GM10266 (cell line): ENCODE measurements at regions not wholly inside any gene's neighbourhood (a gene's known extent, or its start where the extent isn't known, plus 50 kb on each side); places are given as distances from the start of the nearest gene placed in this dataset.

ENCODE experiments used
- DNase-seq: peaks from one replicate; pipeline ENCODE4 v3.0.0; 2012; ENCODE audit errors: extremely low spot score
- CTCF ChIP-seq: IDR thresholded peaks from 2 replicates; pipeline ENCODE4 v1.5.1; 2012; ENCODE audit warnings: mild to moderate bottlenecking, low read depth; ENCODE audit not compliant: control insufficient read depth, insufficient read depth; ENCODE audit errors: missing control alignments

- DNase-seq, result no peak
- TF ChIP-seq CTCF, result no peak
Observed at GRCh38 chr22:27413702-27414101, 387.9 kb downstream of the MN1 start.

- TF ChIP-seq CTCF, result no peak
- DNase-seq, result no peak
Observed at GRCh38 chr22:27416511-27417420, 384.8 kb downstream of the MN1 start.

- no peak for TF ChIP-seq CTCF
- no peak for DNase-seq
Observed at GRCh38 chr22:27417421-27417814, 384.1 kb downstream of the MN1 start.

- DNase-seq, result no peak
- TF ChIP-seq CTCF, result no peak
Observed at GRCh38 chr22:27418261-27418660, 383.3 kb downstream of the MN1 start.

GRCh38 chr22:27419473-27419872 lies 382.1 kb downstream of the MN1 start:
- no peak for DNase-seq
- TF ChIP-seq CTCF, result no peak

GRCh38 chr22:27420195-27420816 lies 381.2 kb downstream of the MN1 start:
- no peak for TF ChIP-seq CTCF
- DNase-seq, result no peak

GRCh38 chr22:27420817-27421361 lies 380.7 kb downstream of the MN1 start:
- DNase-seq, result no peak
- no peak for TF ChIP-seq CTCF
